Activated T-helper 2 cell treated with anti-CD3 and anti-CD28 coated beads, Interferon-gamma antibody, Interleukin-2, Interleukin-4, amounts not matched to agents 10 μg/mL and 5 μg/mL and 100 μg/mL, durations not matched to agents 14 hours and 24 hours and 36 hours (primary cell): ENCODE measurements at regions not wholly inside any gene's neighbourhood (a gene's known extent, or its start where the extent isn't known, plus 50 kb on each side); places are given as distances from the start of the nearest gene placed in this dataset.

Source experiments
- DNase-seq: peaks from one replicate; pipeline ENCODE4 v3.0.0; 2021; ENCODE audit warnings: low spot score
- H3K27ac Mint-ChIP-seq: one replicate; pipeline ENCODE4 v1.8.0; 2021; ENCODE audit warnings: mixed read lengths
- H3K27me3 Mint-ChIP-seq: one replicate; pipeline ENCODE4 v1.8.0; 2021; ENCODE audit warnings: low read depth, mixed read lengths
- H3K36me3 Mint-ChIP-seq: one replicate; pipeline ENCODE4 v1.8.0; 2021; ENCODE audit warnings: low read depth, mixed read lengths
- H3K4me1 Mint-ChIP-seq: one replicate; pipeline ENCODE4 v1.8.0; 2021; ENCODE audit warnings: low read depth, mixed read lengths
- H3K4me3 Mint-ChIP-seq: one replicate; pipeline ENCODE4 v1.8.0; 2021; ENCODE audit warnings: low read depth, mild to moderate bottlenecking, moderate library complexity, mixed read lengths
- H3K9me3 Mint-ChIP-seq: one replicate; pipeline ENCODE4 v1.8.0; 2021; ENCODE audit warnings: mixed read lengths
- intact Hi-C: fragments of 100-400 bp; cut with micrococcal nuclease; formaldehyde crosslinking; loops from one replicate; pipeline ENCODE4 v1.15.1; 2023

- H3K4me1 Mint-ChIP-seq = peaks cover 19% of the 10 kb centered on the region
- no peak overlapping the region for H3K4me3 Mint-ChIP-seq
- H3K27ac Mint-ChIP-seq = no peak overlapping the region
- H3K9me3 Mint-ChIP-seq = peaks cover 4% of the 10 kb centered on the region
- intact Hi-C loops = no loop called here
- peaks cover 2% of the 10 kb centered on the region for H3K27me3 Mint-ChIP-seq
- DNase-seq = no peak
- peaks cover 3% of the 10 kb centered on the region for H3K36me3 Mint-ChIP-seq
Observed at GRCh38 chr12:75724307-75724927, 213.0 kb upstream of the KRR1 start.

GRCh38 chr12:75722714-75723200 is 211.3 kb upstream of the KRR1 start:
- peaks cover 19% of the 10 kb centered on the region for H3K4me1 Mint-ChIP-seq
- intact Hi-C loops = no loop called here
- H3K27ac Mint-ChIP-seq = peak overlapping the region; percentile 78
- H3K4me3 Mint-ChIP-seq = no peak overlapping the region
- H3K27me3 Mint-ChIP-seq = peaks cover 2% of the 10 kb centered on the region
- peaks cover 3% of the 10 kb centered on the region for H3K36me3 Mint-ChIP-seq
- peak; percentile 25 for DNase-seq
- H3K9me3 Mint-ChIP-seq = peaks cover 4% of the 10 kb centered on the region

GRCh38 chr12:75721796-75722195 is 210.4 kb upstream of the KRR1 start:
- DNase-seq = no peak
- Mint-ChIP-seq H3K4me3 (no peak overlapping the region), H3K9me3 (peaks cover 4% of the 10 kb centered on the region), H3K4me1 (peaks cover 19% of the 10 kb centered on the region), H3K27me3 (peaks cover 2% of the 10 kb centered on the region), H3K27ac (no peak overlapping the region), H3K36me3 (peaks cover 3% of the 10 kb centered on the region)
- intact Hi-C loops = no loop called here

GRCh38 chr12:75720812-75721641 is 209.6 kb upstream of the KRR1 start:
- DNase-seq = no peak
- Mint-ChIP-seq H3K27me3 (peaks cover 2% of the 10 kb centered on the region), H3K9me3 (peaks cover 4% of the 10 kb centered on the region), H3K4me3 (no peak overlapping the region), H3K4me1 (peaks cover 19% of the 10 kb centered on the region), H3K27ac (no peak overlapping the region), H3K36me3 (peaks cover 3% of the 10 kb centered on the region)
- intact Hi-C loops = no loop called here

- Mint-ChIP-seq H3K27me3 (peaks cover 2% of the 10 kb centered on the region), H3K4me1 (peaks cover 28% of the 10 kb centered on the region), H3K27ac (no peak overlapping the region), H3K4me3 (no peak overlapping the region), H3K9me3 (peaks cover 4% of the 10 kb centered on the region), H3K36me3 (peaks cover 3% of the 10 kb centered on the region)
- no peak for DNase-seq
- intact Hi-C loops = loop anchor here (10.0 kb wide), 1 partner anchor 47 kb away; no protein-coding TSS in a partner anchor
Observed at GRCh38 chr12:75717902-75718301, 206.5 kb upstream of the KRR1 start.

GRCh38 chr12:75716291-75717025 is 205.0 kb upstream of the KRR1 start:
- no peaks in the 10 kb centered on the region for H3K9me3 Mint-ChIP-seq
- intact Hi-C loops = loop anchor here (10.0 kb wide), 1 partner anchor 48 kb away; no protein-coding TSS in a partner anchor
- H3K4me1 Mint-ChIP-seq = peaks cover 26% of the 10 kb centered on the region

GRCh38 chr12:75715682-75716081 is 204.3 kb upstream of the KRR1 start:
- H3K27me3 Mint-ChIP-seq = peaks cover 8% of the 10 kb centered on the region
- intact Hi-C loops = loop anchor here (2.0 to 10.0 kb wide), 3 partner anchors 49 to 315 kb away; partner anchors contain the start of gene PHLDA1

More at GRCh38 chr12:75716291-75717025, 205.0 kb upstream of the KRR1 start:
- Mint-ChIP-seq H3K4me3 (no peak overlapping the region), H3K27me3 (peaks cover 5% of the 10 kb centered on the region), H3K27ac (no peak overlapping the region), H3K36me3 (no peaks in the 10 kb centered on the region)
- no peak for DNase-seq

GRCh38 chr12:75715323-75715644 is 203.9 kb upstream of the KRR1 start:
- Mint-ChIP-seq H3K9me3 (no peaks in the 10 kb centered on the region), H3K36me3 (no peaks in the 10 kb centered on the region), H3K27ac (no peak overlapping the region), H3K4me3 (no peak overlapping the region), H3K4me1 (peaks cover 26% of the 10 kb centered on the region), H3K27me3 (peaks cover 6% of the 10 kb centered on the region)
- DNase-seq = no peak
- intact Hi-C loops = loop anchor here (2.0 to 10.0 kb wide), 3 partner anchors 50 to 316 kb away; partner anchors contain the start of gene PHLDA1

More at GRCh38 chr12:75715682-75716081, 204.3 kb upstream of the KRR1 start:
- peaks cover 26% of the 10 kb centered on the region for H3K4me1 Mint-ChIP-seq
- DNase-seq = no peak
- H3K27ac Mint-ChIP-seq = no peak overlapping the region
- H3K4me3 Mint-ChIP-seq = no peak overlapping the region
- H3K36me3 Mint-ChIP-seq = no peaks in the 10 kb centered on the region
- H3K9me3 Mint-ChIP-seq = no peaks in the 10 kb centered on the region

GRCh38 chr12:75714462-75715322 is 203.3 kb upstream of the KRR1 start:
- Mint-ChIP-seq H3K36me3 (no peaks in the 10 kb centered on the region), H3K27ac (no peak overlapping the region), H3K4me1 (peaks cover 26% of the 10 kb centered on the region), H3K4me3 (no peak overlapping the region), H3K27me3 (peaks cover 6% of the 10 kb centered on the region), H3K9me3 (no peaks in the 10 kb centered on the region)
- intact Hi-C loops = loop anchor here (1.0 to 10.0 kb wide), 8 partner anchors 50 to 316 kb away; partner anchors contain the start of gene PHLDA1
- no peak for DNase-seq

GRCh38 chr12:75713434-75713833 is 202.0 kb upstream of the KRR1 start:
- intact Hi-C loops = loop anchor here (1.0 to 10.0 kb wide), 5 partner anchors 51 to 264 kb away; no protein-coding TSS in a partner anchor
- H3K9me3 Mint-ChIP-seq = no peaks in the 10 kb centered on the region
- H3K4me1 Mint-ChIP-seq = peaks cover 26% of the 10 kb centered on the region
- peaks cover 9% of the 10 kb centered on the region for H3K27me3 Mint-ChIP-seq
- peak overlapping the region; percentile 34 for H3K27ac Mint-ChIP-seq
- no peaks in the 10 kb centered on the region for H3K36me3 Mint-ChIP-seq
- no peak overlapping the region for H3K4me3 Mint-ChIP-seq
- no peak for DNase-seq

GRCh38 chr12:75712223-75712622 is 200.8 kb upstream of the KRR1 start:
- Mint-ChIP-seq H3K27ac (no peak overlapping the region), H3K36me3 (no peaks in the 10 kb centered on the region), H3K4me1 (peaks cover 26% of the 10 kb centered on the region), H3K27me3 (peaks cover 12% of the 10 kb centered on the region), H3K4me3 (no peak overlapping the region), H3K9me3 (no peaks in the 10 kb centered on the region)
- DNase-seq = no peak
- intact Hi-C loops = loop anchor here (5.0 to 10.0 kb wide), 4 partner anchors 53 to 265 kb away; no protein-coding TSS in a partner anchor
